Transverse colon (tissue), 4 donors: ENCODE measurements at regions not wholly inside any gene's neighbourhood (a gene's known extent, or its start where the extent isn't known, plus 50 kb on each side); places are given as distances from the start of the nearest gene placed in this dataset.

Experiments
- CTCF ChIP-seq, 5 experiments: fragments of 200-600 bp in 3 of 5; fragments of 450-650 bp in 2 of 5; sonication (generic) in 3 of 5; IDR thresholded peaks; 1 replicate in 2 of 5; 2 replicates in 3 of 5; pipeline ENCODE4 v1.5.1; 2016 to 2017; ENCODE audit warnings: antibody characterized with exemption in 5 of 5, inconsistent platforms in 3 of 5, mild to moderate bottlenecking in 2 of 5, moderate library complexity in 1 of 5
- EP300 ChIP-seq: sonication (generic); formaldehyde crosslinking; IDR thresholded peaks from one replicate; pipeline ENCODE4 v1.6.1; 2017; ENCODE audit warnings: antibody characterized with exemption, low read depth
- POLR2A ChIP-seq: fragments of 450-650 bp; IDR thresholded peaks from one replicate; pipeline ENCODE4 v1.6.1; 2016; ENCODE audit warnings: antibody characterized with exemption, mild to moderate bottlenecking, moderate library complexity
- POLR2AphosphoS5 ChIP-seq, 3 donors: sonication (generic); formaldehyde crosslinking; IDR thresholded peaks; one replicate each; pipeline ENCODE4 v1.6.1; 2016; ENCODE audit warnings: antibody characterized with exemption in 3 of 3

- TF ChIP-seq CTCF (IDR thresholded peaks at IDR 0.05): no peak
- TF ChIP-seq POLR2A: no peak
- no peak for TF ChIP-seq POLR2AphosphoS5 (IDR thresholded peaks at IDR 0.05)
- no peak for TF ChIP-seq EP300
Observed at GRCh38 chr22:48867891-48868290, 959.8 kb downstream of the BRD1 start.
